HFF-Myc (cell line): ENCODE measurements at regions not wholly inside any gene's neighbourhood (a gene's known extent, or its start where the extent isn't known, plus 50 kb on each side); places are given as distances from the start of the nearest gene placed in this dataset.

Experiments
- DNase-seq: peaks from one replicate; pipeline ENCODE4 v3.0.0-alpha.2; 2011; ENCODE audit warnings: low read depth; ENCODE audit errors: extremely low read depth
- H3K4me3 ChIP-seq: replicated peaks from 2 replicates; pipeline ENCODE4 v1.5.1; 2011; ENCODE audit warnings: low read depth, mild to moderate bottlenecking, control low read depth, low read length
- CTCF ChIP-seq: IDR thresholded peaks from 2 replicates; pipeline ENCODE4 v1.5.1; 2012; ENCODE audit warnings: mild to moderate bottlenecking, low read depth, low read length, control low read depth; ENCODE audit errors: missing control alignments

DNA sequence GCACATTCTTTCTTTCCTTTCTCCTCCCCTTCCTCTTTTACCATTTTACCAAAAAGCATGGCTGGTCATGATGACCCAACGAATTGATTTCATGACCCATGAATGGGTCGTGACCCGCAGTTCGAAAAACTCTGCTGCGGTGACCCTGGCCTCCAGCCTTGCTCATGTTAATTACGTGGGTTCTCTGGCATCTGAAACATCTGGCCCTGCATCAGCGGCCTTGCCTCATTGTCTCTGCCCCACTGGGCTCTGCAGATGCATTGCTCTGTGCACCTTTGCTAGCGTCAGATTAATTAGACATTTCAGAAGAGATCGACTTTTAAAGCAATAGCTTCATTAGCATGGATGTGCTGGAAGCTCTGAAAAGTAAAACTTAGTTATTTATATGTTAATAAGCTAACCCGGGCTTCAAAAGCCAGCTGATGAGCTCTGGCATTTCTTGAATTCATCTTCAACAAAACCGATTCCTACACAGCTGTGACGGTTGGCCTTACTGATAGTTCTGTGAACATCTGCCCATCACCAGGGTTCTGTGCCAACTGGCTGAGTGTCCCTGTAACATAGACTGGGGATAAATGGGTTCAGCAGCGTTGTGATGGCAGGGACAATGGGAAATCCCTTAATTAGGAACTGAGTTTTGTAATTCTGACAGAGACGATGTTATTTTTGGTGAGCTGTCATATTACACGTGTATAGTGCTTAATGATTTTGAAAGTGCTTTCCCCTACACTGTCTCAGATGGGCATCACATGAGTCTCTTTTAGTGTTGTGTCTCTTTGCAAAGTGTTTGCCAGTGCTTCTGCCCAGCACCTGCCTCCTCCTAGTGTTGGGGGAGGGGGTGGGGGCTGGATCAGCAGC, 225.9 kb upstream of the EEF2KMT start:
- H3K4me3 ChIP-seq = no peak overlapping the region
- no peak for TF ChIP-seq CTCF
- DNase-seq = no peak

DNA sequence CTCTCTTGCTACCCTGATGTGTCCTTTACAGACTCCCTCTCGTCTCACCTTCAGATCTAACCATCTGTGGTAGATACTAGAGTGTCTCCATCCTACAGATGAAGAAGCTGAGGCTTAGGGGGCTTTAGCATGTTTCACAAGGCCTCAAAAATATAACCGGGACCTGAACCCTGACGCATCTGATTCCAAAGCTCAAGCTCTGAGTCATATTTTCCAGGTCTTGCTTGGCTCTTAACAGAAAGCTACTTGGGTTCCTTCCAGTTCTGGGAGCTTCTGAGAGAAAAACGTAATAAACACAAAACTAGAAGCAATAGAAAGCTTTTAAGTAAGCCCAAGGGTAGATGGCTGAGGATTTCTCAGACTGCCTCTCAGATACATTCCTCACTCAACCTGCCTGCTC, 224.3 kb upstream of the EEF2KMT start:
- no peak overlapping the region for H3K4me3 ChIP-seq
- DNase-seq = no peak
- TF ChIP-seq CTCF = no peak

GRCh38 chr16:5319799-5320198, 222.2 kb upstream of the EEF2KMT start:
- DNase-seq = no peak
- TF ChIP-seq CTCF = no peak
- no peak overlapping the region for H3K4me3 ChIP-seq

- H3K4me3 ChIP-seq = no peak overlapping the region
- no peak for DNase-seq
These were observed 218.3 kb upstream of the EEF2KMT start for GRCh38 chr16:5315914-5316313.

GRCh38 chr16:5314377-5314776, 216.8 kb upstream of the EEF2KMT start:
- no peak overlapping the region for H3K4me3 ChIP-seq
- DNase-seq = no peak
- TF ChIP-seq CTCF = no peak

More at GRCh38 chr16:5315914-5316313, 218.3 kb upstream of the EEF2KMT start:
- TF ChIP-seq CTCF = no peak

- H3K4me3 ChIP-seq = no peak overlapping the region
- no peak for TF ChIP-seq CTCF
- no peak for DNase-seq
These were observed 212.5 kb upstream of the EEF2KMT start for GRCh38 chr16:5309946-5310611.

GRCh38 chr16:5305023-5305422, 207.4 kb upstream of the EEF2KMT start:
- DNase-seq = no peak
- no peak overlapping the region for H3K4me3 ChIP-seq
- TF ChIP-seq CTCF = no peak
